Activated naive CD8-positive, alpha-beta T cell treated with anti-CD3 and anti-CD28 coated beads, Interleukin-2, amount 50 U/mL, for 24 hours (primary cell): ENCODE measurements at regions not wholly inside any gene's neighbourhood (a gene's known extent, or its start where the extent isn't known, plus 50 kb on each side); places are given as distances from the start of the nearest gene placed in this dataset.

Experiments
- ATAC-seq: fragments of 150-1000 bp; cut with Tn5 transposase; one replicate; pipeline ENCODE4 v1.10.0; 2021
- DNase-seq: peaks from one replicate; pipeline ENCODE4 v3.0.0; 2021
- H3K27ac Mint-ChIP-seq: one replicate; pipeline ENCODE4 v1.8.0; 2021; ENCODE audit warnings: mild to moderate bottlenecking, mixed read lengths
- H3K27me3 Mint-ChIP-seq: one replicate; pipeline ENCODE4 v1.8.0; 2021; ENCODE audit warnings: mixed read lengths
- H3K36me3 Mint-ChIP-seq: one replicate; pipeline ENCODE4 v1.8.0; 2021; ENCODE audit warnings: low read depth, mixed read lengths
- H3K4me1 Mint-ChIP-seq: one replicate; pipeline ENCODE4 v1.8.0; 2021; ENCODE audit warnings: mixed read lengths
- H3K4me3 Mint-ChIP-seq: one replicate; pipeline ENCODE4 v1.8.0; 2021; ENCODE audit warnings: mild to moderate bottlenecking, moderate library complexity, mixed read lengths
- H3K9me3 Mint-ChIP-seq: one replicate; pipeline ENCODE4 v1.8.0; 2021; ENCODE audit warnings: mixed read lengths

GRCh38 chr7:79590916-79591623 is 137.6 kb upstream of the MAGI2 start:
- H3K9me3 Mint-ChIP-seq: no peaks in the 10 kb centered on the region
- H3K27ac Mint-ChIP-seq: no peak overlapping the region
- DNase-seq (no peak), ATAC-seq (no peak)
- H3K4me1 Mint-ChIP-seq: no peaks in the 10 kb centered on the region
- no peaks in the 10 kb centered on the region for H3K36me3 Mint-ChIP-seq
- no peaks in the 10 kb centered on the region for H3K27me3 Mint-ChIP-seq
- no peak overlapping the region for H3K4me3 Mint-ChIP-seq

GRCh38 chr7:79590391-79590790 is 136.9 kb upstream of the MAGI2 start:
- ATAC-seq: no peak
- Mint-ChIP-seq H3K4me3 (no peak overlapping the region), H3K36me3 (no peaks in the 10 kb centered on the region), H3K27ac (no peak overlapping the region), H3K9me3 (no peaks in the 10 kb centered on the region), H3K27me3 (no peaks in the 10 kb centered on the region), H3K4me1 (no peaks in the 10 kb centered on the region)
- no peak for DNase-seq

- Mint-ChIP-seq H3K4me3 (no peak overlapping the region), H3K9me3 (peaks cover 3% of the 10 kb centered on the region), H3K4me1 (no peaks in the 10 kb centered on the region), H3K36me3 (no peaks in the 10 kb centered on the region), H3K27ac (no peak overlapping the region), H3K27me3 (no peaks in the 10 kb centered on the region)
- DNase-seq (no peak), ATAC-seq (no peak)
Measured at GRCh38 chr7:79570903-79571302, 117.4 kb upstream of the MAGI2 start.

- Mint-ChIP-seq H3K4me1 (no peaks in the 10 kb centered on the region), H3K36me3 (no peaks in the 10 kb centered on the region), H3K4me3 (no peak overlapping the region), H3K27me3 (peaks cover 3% of the 10 kb centered on the region), H3K9me3 (no peaks in the 10 kb centered on the region), H3K27ac (no peak overlapping the region)
- ATAC-seq (no peak), DNase-seq (no peak)
Measured at GRCh38 chr7:79563821-79564522, 110.5 kb upstream of the MAGI2 start.

DNA sequence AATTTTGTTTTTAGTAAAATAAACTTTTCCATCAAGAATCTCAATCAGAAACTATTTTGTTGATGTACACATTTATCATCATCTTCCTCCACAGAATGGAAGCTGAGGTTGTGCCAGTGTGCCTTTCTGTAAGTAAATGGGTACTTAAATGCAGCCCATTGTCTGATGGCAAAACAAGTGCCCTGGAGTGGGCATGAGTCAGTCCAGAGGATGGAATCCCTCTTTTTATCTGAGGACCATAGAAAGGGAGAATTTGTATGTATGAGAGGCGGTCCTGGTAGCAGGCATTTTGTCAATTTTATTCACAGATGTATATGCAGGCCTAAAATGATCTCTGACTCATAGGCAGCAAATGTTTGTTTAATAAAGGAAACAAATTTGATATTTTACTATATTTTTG is 102.1 kb upstream of the MAGI2 start:
- H3K9me3 Mint-ChIP-seq: peaks cover 5% of the 10 kb centered on the region
- H3K4me3 Mint-ChIP-seq: no peak overlapping the region
- no peak for ATAC-seq
- H3K4me1 Mint-ChIP-seq: no peaks in the 10 kb centered on the region
- no peaks in the 10 kb centered on the region for H3K36me3 Mint-ChIP-seq
- no peak for DNase-seq
- no peaks in the 10 kb centered on the region for H3K27me3 Mint-ChIP-seq
- no peak overlapping the region for H3K27ac Mint-ChIP-seq

DNA sequence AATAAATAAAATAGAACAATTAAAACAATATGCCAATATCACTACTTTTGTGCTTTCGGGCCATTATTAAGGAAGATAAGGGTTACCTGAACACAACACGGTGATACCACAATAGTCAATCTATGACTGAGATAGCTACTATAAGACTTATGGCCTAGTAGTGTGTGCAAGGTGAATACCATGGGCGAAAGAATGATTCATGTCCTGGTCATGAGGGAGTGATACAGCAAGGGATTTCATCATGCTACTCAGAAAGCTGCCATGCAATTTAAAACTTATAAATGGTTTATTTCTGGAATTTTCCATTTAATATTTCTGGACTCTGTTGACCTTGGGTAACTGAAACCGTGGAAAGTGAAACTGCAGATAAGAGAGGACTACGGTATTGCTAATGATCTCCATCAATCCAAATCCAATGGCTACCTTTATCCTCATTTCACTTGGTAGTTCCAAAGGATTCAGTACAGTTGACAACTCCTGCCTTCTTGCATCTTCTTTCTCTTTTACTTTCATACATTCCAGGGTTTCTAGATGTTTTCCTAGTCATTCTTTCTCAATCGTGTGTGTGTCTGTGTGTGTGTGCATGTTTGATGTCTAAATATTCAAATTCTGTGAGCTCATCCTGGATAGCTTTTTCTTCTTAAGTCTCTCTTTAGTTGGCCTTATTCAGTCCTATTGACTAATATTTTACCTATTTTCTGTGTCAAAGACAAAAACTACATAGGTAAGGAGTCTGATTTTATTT is 100.5 kb upstream of the MAGI2 start:
- Mint-ChIP-seq H3K27ac (no peak overlapping the region), H3K27me3 (no peaks in the 10 kb centered on the region), H3K4me3 (no peak overlapping the region), H3K9me3 (peaks cover 5% of the 10 kb centered on the region), H3K4me1 (no peaks in the 10 kb centered on the region), H3K36me3 (no peaks in the 10 kb centered on the region)
- ATAC-seq: no peak
- no peak for DNase-seq

DNA sequence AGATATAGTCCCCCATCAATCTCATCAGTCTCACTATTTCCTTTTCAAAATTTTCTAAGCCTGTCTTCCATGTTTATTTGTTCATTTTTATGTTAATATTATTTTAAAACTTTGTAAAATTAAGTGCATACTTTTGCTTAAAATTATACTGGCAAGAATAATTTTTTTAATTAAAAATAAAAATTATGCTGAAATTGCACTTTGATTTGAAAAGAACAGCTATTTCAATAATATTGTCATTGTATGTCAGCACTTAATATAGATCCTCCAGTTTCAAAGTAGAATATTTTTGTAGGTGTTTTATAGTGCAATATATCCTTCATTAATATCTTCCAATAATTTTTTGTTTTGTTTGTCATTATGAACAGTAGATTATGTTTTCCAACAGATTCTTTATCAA is 99.0 kb upstream of the MAGI2 start:
- no peak for ATAC-seq
- DNase-seq: no peak
- no peaks in the 10 kb centered on the region for H3K36me3 Mint-ChIP-seq
- no peaks in the 10 kb centered on the region for H3K4me1 Mint-ChIP-seq
- H3K27ac Mint-ChIP-seq: no peak overlapping the region
- no peaks in the 10 kb centered on the region for H3K27me3 Mint-ChIP-seq
- no peak overlapping the region for H3K4me3 Mint-ChIP-seq
- peaks cover 5% of the 10 kb centered on the region for H3K9me3 Mint-ChIP-seq

- Mint-ChIP-seq H3K4me1 (no peaks in the 10 kb centered on the region), H3K36me3 (no peaks in the 10 kb centered on the region), H3K4me3 (no peak overlapping the region), H3K27me3 (no peaks in the 10 kb centered on the region), H3K9me3 (no peaks in the 10 kb centered on the region), H3K27ac (no peak overlapping the region)
- DNase-seq (no peak), ATAC-seq (no peak)
Measured at GRCh38 chr7:79548727-79549126, 95.3 kb upstream of the MAGI2 start.

DNA sequence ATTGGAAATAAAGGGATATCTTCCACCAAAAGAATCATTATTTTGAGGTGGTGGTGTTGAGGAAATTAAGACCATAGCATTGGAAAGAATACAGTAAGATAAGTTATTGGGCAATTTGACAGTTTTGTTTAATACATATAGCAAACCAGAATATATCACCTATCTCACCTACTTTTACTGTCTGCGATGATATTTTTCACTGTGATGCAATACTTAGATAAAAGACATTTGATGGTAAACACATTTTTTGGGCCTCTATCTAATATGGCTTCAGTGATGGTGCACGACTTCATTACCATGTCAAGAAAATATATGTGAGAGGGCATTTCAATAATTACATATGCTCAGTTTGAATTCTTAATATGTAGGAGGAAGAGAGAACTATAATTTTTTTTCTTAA is 93.7 kb upstream of the MAGI2 start:
- DNase-seq: no peak
- Mint-ChIP-seq H3K27me3 (no peaks in the 10 kb centered on the region), H3K27ac (no peak overlapping the region), H3K9me3 (no peaks in the 10 kb centered on the region), H3K4me3 (no peak overlapping the region), H3K36me3 (no peaks in the 10 kb centered on the region), H3K4me1 (no peaks in the 10 kb centered on the region)
- ATAC-seq: no peak

GRCh38 chr7:79540592-79540991 is 87.1 kb upstream of the MAGI2 start:
- Mint-ChIP-seq H3K27me3 (no peaks in the 10 kb centered on the region), H3K27ac (no peak overlapping the region), H3K36me3 (no peaks in the 10 kb centered on the region), H3K4me1 (no peaks in the 10 kb centered on the region), H3K4me3 (no peak overlapping the region), H3K9me3 (no peaks in the 10 kb centered on the region)
- ATAC-seq (no peak), DNase-seq (no peak)

DNA sequence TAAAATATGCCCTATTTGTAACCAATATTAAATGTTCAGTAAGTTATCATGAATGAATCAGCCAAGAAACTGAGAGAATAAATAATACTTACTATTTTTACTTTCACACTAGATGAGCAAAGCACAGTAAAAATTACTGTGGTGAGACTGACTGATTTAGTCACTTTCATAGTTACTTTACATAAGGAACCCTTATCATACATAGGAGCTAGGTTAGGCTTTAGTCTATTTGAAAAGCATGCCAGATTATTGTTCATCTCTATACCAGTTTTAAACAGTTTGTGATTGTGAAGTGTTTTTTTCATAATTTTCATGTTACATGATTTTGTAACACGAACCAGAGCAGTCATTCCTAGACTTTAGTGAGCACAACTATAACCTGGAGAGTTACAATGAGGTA is 80.7 kb upstream of the MAGI2 start:
- no peak for ATAC-seq
- Mint-ChIP-seq H3K27me3 (no peaks in the 10 kb centered on the region), H3K27ac (no peak overlapping the region), H3K9me3 (no peaks in the 10 kb centered on the region), H3K4me3 (no peak overlapping the region), H3K36me3 (no peaks in the 10 kb centered on the region), H3K4me1 (no peaks in the 10 kb centered on the region)
- no peak for DNase-seq

DNA sequence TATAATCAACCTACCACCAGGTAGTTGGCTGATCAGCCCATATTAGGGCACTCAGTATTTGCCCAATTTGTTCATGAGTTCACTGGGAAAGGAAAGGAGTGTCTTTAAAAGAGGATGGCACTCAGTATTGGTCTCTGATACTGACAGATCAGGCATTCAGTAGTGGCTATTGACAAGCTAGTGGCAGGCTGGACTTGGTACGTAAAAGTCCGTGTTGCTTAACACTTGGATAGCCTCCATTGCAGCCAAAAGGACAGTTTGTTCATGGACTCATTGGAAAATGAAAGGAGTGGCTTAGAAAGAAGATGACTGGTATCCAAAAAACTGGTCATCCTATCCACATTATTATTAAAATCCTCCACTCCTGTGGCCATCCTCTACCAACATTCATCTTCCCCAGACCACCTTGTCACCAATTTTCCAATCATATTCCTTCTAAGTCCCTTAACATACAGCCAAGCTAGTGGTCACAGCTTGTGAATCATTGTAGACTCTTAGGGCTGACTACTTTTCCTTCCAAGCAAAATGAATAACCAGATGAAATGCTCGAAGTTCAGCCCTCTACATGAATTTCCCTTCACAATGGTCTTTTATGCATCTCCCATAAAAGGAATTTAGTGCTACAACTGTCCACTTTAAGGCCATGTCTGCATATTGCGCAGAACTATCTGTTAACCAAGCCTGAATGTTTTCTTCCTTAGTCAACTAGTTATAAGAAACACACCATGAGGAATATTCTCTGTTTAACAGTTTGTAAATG is 78.6 kb upstream of the MAGI2 start:
- H3K4me3 Mint-ChIP-seq: no peak overlapping the region
- H3K9me3 Mint-ChIP-seq: no peaks in the 10 kb centered on the region
- DNase-seq: no peak
- H3K4me1 Mint-ChIP-seq: no peaks in the 10 kb centered on the region
- no peaks in the 10 kb centered on the region for H3K27me3 Mint-ChIP-seq
- no peak for ATAC-seq
- no peaks in the 10 kb centered on the region for H3K36me3 Mint-ChIP-seq
- no peak overlapping the region for H3K27ac Mint-ChIP-seq

- DNase-seq (no peak), ATAC-seq (no peak)
- Mint-ChIP-seq H3K4me3 (no peak overlapping the region), H3K27me3 (no peaks in the 10 kb centered on the region), H3K27ac (no peak overlapping the region), H3K36me3 (no peaks in the 10 kb centered on the region), H3K4me1 (no peaks in the 10 kb centered on the region), H3K9me3 (no peaks in the 10 kb centered on the region)
Measured at GRCh38 chr7:79531116-79531515, 77.6 kb upstream of the MAGI2 start.

DNA sequence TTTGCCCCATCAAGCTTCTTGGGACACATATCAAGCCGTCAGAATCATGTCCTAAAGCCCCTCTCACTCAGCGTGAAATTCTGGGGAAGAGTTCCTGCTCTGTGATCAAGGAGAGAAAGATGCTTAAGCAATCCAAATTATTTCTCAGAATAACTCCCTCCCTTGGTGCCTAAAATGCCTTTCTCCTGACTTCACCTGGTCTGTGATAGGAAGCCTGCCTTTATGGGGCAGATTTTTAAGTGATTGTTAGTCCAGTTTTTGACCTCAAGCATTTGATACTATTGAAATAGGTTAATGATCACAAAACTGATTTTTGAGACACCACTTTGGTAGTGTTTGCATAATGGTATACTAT is 76.4 kb upstream of the MAGI2 start:
- no peak overlapping the region for H3K27ac Mint-ChIP-seq

More for the DNA sequence above, 76.4 kb upstream of the MAGI2 start:
- no peak for ATAC-seq
- Mint-ChIP-seq H3K36me3 (no peaks in the 10 kb centered on the region), H3K4me3 (no peak overlapping the region), H3K4me1 (no peaks in the 10 kb centered on the region), H3K9me3 (no peaks in the 10 kb centered on the region), H3K27me3 (no peaks in the 10 kb centered on the region)
- DNase-seq: no peak
